ENCODE measurements at regions not wholly inside any gene's neighbourhood (a gene's known extent, or its start where the extent isn't known, plus 50 kb on each side); places are given as distances from the start of the nearest gene placed in this dataset.
"Not testable (repeated sequence)": the region's sequence is repeated elsewhere in the genome, so short reads cannot be mapped to it uniquely, and the experiment has no call there.

DNA sequence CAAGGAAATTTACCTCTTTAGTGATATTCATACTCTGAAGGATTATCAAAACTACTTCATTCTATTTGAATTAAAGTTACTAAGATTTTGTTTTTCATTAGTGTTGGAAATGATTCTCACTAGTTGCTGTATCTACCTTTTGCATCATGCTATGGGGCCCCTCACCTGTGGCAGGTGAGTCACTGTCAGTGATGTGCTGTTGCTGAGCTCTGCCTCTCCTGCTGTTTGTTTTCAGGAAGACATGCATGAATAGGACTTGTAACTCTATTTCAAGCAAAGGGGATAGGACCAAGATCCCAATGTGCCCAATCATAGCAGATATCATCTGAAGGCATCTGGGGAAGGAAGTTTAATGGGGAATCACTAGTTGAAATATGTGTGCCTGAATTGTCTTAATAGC, 57.4 kb upstream of the AGR3 start:
- H3K36me3 ChIP-seq, result no peaks in the 10 kb centered on the region
- TF ChIP-seq, protein P1, sequence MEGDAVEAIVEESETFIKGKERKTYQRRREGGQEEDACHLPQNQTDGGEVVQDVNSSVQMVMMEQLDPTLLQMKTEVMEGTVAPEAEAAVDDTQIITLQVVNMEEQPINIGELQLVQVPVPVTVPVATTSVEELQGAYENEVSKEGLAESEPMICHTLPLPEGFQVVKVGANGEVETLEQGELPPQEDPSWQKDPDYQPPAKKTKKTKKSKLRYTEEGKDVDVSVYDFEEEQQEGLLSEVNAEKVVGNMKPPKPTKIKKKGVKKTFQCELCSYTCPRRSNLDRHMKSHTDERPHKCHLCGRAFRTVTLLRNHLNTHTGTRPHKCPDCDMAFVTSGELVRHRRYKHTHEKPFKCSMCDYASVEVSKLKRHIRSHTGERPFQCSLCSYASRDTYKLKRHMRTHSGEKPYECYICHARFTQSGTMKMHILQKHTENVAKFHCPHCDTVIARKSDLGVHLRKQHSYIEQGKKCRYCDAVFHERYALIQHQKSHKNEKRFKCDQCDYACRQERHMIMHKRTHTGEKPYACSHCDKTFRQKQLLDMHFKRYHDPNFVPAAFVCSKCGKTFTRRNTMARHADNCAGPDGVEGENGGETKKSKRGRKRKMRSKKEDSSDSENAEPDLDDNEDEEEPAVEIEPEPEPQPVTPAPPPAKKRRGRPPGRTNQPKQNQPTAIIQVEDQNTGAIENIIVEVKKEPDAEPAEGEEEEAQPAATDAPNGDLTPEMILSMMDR (IDR thresholded peaks at IDR 0.05), result no peak
- TF ChIP-seq POLR2A (IDR thresholded peaks at IDR 0.05), result no peak
- H3K27me3 ChIP-seq, result no peaks in the 10 kb centered on the region
- no peak for DNase-seq
- no peak overlapping the region for H3K4me3 ChIP-seq
- intact Hi-C loops (cut with DNase I; ENCODE audit: low total_unique reads), result no loop called here
- no peak overlapping the region for H3K27ac ChIP-seq
- no peaks in the 10 kb centered on the region for H3K4me1 ChIP-seq
- H3K9me3 ChIP-seq, result no peaks in the 10 kb centered on the region

DNA sequence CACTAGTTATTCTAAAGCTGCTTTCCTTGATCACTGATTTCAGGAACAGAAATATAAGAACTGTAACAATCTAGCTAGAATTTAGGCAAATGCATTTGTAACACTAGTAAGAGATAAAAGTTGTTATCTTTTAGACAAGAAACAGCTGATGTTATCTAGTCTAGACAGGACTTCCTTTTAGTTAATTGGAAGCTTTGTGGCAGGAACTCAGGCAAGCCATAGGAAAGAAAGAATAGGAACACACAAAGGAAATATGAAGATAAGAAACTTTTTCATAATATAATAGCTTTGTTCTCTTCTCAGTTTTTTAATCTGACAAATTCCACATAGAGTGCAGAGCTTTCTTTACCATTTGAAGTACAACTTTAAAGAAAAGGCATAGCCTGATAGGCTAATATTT, 59.0 kb upstream of the AGR3 start:
- Histone ChIP-seq H3K27me3 (no peaks in the 10 kb centered on the region), H3K4me3 (no peak overlapping the region), H3K36me3 (no peaks in the 10 kb centered on the region), H3K27ac (no peak overlapping the region), H3K4me1 (no peaks in the 10 kb centered on the region), H3K9me3 (no peaks in the 10 kb centered on the region)
- no peak for DNase-seq
- TF ChIP-seq, protein P1 (IDR thresholded peaks at IDR 0.05), result no peak
- no peak for TF ChIP-seq POLR2A (IDR thresholded peaks at IDR 0.05)
- intact Hi-C loops (cut with DNase I; ENCODE audit: low total_unique reads), result no loop called here

DNA sequence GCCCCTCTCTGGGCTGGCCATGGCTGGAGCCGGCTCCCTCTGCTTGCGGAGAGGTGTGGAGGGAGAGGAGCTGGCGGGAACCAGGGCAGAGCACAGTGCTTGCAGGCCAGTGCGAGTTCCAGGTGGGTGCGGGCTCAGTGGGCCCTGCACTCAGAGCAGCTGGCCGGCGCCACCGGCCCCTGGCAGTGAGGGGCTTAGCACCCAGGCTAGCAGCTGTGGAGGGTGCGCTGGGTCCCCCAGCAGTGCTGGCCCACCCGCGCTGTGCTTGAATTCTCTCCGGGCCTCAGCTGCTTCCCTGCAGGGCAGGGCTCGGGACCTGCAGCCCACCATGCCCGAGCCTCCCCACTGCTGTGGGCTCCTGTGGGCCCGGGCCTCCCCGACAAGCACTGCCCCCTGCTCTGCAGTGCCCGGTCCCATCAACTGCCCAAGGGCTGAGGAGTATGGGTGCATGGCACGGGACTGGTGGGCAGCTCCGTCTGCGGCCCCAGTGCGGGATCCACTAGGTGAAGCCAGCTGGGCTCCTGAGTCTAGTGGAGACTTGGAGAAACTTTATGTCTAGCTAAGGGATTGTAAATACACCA, 61.2 kb upstream of the AGR3 start:
- TF ChIP-seq, protein P1 (IDR thresholded peaks at IDR 0.05), result no peak
- TF ChIP-seq POLR2A (IDR thresholded peaks at IDR 0.05), result no peak
- intact Hi-C loops (cut with DNase I; ENCODE audit: low total_unique reads), result no loop called here
- no peaks in the 10 kb centered on the region for H3K4me1 ChIP-seq
- H3K27me3 ChIP-seq, result no peaks in the 10 kb centered on the region
- DNase-seq, result no peak
- no peaks in the 10 kb centered on the region for H3K9me3 ChIP-seq
- H3K4me3 ChIP-seq, result no peak overlapping the region
- H3K36me3 ChIP-seq, result no peaks in the 10 kb centered on the region
- H3K27ac ChIP-seq, result no peak overlapping the region

DNA sequence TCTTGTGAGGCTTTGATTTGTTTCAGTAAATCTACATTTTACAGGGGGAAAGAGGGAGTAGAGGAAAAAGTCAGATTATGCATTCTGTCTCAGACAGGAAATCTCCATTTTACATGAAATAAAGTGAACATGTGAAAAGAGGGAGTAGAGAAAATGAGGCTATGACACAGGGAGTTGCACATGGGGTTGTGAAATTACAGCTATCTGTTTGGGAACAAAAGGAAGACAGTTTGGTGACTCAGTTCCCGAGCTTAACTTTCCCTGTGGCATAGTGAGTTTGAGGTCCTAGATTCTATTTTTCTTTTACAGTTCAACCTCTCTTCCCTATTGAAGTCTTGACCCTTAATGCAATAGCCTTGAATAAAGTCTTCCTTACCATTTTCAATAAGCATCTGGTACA, 63.2 kb upstream of the AGR3 start:
- H3K27me3 ChIP-seq, result no peaks in the 10 kb centered on the region
- intact Hi-C loops (cut with DNase I; ENCODE audit: low total_unique reads), result no loop called here
- H3K36me3 ChIP-seq, result no peaks in the 10 kb centered on the region
- no peak overlapping the region for H3K27ac ChIP-seq
- H3K4me1 ChIP-seq, result no peaks in the 10 kb centered on the region
- no peak for DNase-seq
- TF ChIP-seq, protein P1 (IDR thresholded peaks at IDR 0.05), result no peak
- no peak for TF ChIP-seq POLR2A (IDR thresholded peaks at IDR 0.05)
- no peaks in the 10 kb centered on the region for H3K9me3 ChIP-seq
- no peak overlapping the region for H3K4me3 ChIP-seq

DNA sequence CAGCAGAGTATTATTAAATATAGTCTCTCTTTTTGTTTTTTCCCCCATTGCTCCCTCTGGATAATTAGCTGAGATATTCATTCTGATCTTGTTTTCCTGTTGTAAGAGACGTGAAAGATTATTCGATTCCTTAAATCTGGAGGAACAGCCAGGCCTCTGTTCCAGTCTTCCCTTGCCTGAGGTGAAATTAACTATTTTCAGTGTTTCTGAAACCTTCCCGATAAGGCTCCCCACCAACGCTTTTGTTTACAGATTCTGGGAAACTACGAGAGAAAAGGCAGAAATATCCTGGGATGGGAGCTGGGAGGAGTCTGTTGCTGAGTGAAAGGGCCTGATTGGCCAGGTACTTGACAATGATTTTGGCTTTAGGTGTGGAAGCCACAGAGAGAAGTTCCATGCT, 63.6 kb upstream of the AGR3 start:
- no peaks in the 10 kb centered on the region for H3K27me3 ChIP-seq
- H3K4me1 ChIP-seq, result no peaks in the 10 kb centered on the region
- no peak overlapping the region for H3K27ac ChIP-seq
- TF ChIP-seq, protein P1 (IDR thresholded peaks at IDR 0.05), result no peak
- no peak for TF ChIP-seq POLR2A (IDR thresholded peaks at IDR 0.05)
- H3K36me3 ChIP-seq, result no peaks in the 10 kb centered on the region
- no peaks in the 10 kb centered on the region for H3K9me3 ChIP-seq
- H3K4me3 ChIP-seq, result no peak overlapping the region
- intact Hi-C loops (cut with DNase I; ENCODE audit: low total_unique reads), result no loop called here
- no peak for DNase-seq

GRCh38 chr7:16948110-16948509, 66.3 kb upstream of the AGR3 start:
- H3K27ac ChIP-seq; H3K27me3 ChIP-seq; intact Hi-C loops (cut with DNase I; ENCODE audit: low total_unique reads); H3K4me1 ChIP-seq; H3K36me3 ChIP-seq; DNase-seq; H3K9me3 ChIP-seq; H3K4me3 ChIP-seq: not testable (repeated sequence)

Data from uterus (tissue), 3 donors.